Mucosa of descending colon (tissue), 3 donors: ENCODE measurements at regions not wholly inside any gene's neighbourhood (a gene's known extent, or its start where the extent isn't known, plus 50 kb on each side); places are given as distances from the start of the nearest gene placed in this dataset.
"Not testable (repeated sequence)": the region's sequence is repeated elsewhere in the genome, so short reads cannot be mapped to it uniquely, and the experiment has no call there.

Experiments
- ATAC-seq: fragments of 200-7000 bp; cut with Tn5 transposase; one replicate; pipeline ENCODE4 v1.9.1; 2020; ENCODE audit warnings: mild to moderate bottlenecking, moderate library complexity
- DNase-seq, 3 donors: peaks; one replicate each; pipeline ENCODE4 v3.0.0-alpha.2; 2020
- H3K36me3 ChIP-seq: fragments of 200-600 bp; one replicate; pipeline ENCODE4 v1.8.0; 2021; ENCODE audit warnings: low read depth, mild to moderate bottlenecking
- H3K4me1 ChIP-seq: fragments of 200-600 bp; one replicate; pipeline ENCODE4 v1.8.0; 2021; ENCODE audit warnings: low read depth, mild to moderate bottlenecking
- H3K4me3 ChIP-seq: fragments of 200-600 bp; one replicate; pipeline ENCODE4 v1.8.0; 2021; ENCODE audit warnings: mild to moderate bottlenecking
- H3K9me3 ChIP-seq: fragments of 200-600 bp; one replicate; pipeline ENCODE4 v1.8.0; 2021; ENCODE audit warnings: mild to moderate bottlenecking
- CTCF ChIP-seq: fragments of 200-600 bp; IDR thresholded peaks from one replicate; pipeline ENCODE4 v1.8.0; 2022; ENCODE audit warnings: antibody characterized with exemption, mild to moderate bottlenecking
- intact Hi-C, 2 donors: fragments of 100-400 bp; cut with DNase I in 1 of 2; cut with micrococcal nuclease in 1 of 2; formaldehyde crosslinking; loops; one replicate each; pipeline versions ENCODE4 v1.11.0 to v1.11.1; 2022; cut with DNase I, micrococcal nuclease
- donor health status: DM: no; HTN: no; CAD: no; lungs with moderate emphysema.
- donor health status: DM: no; HTN: no; CAD: no.
- donor health status: DM: no; HTN: yes; CAD: no.

GRCh38 chr17:27949304-27949703, 56.1 kb upstream of the LYRM9 start:
- intact Hi-C loops, result no loop called here
- no peak overlapping the region for H3K4me3 ChIP-seq
- H3K4me1 ChIP-seq, result no peaks in the 10 kb centered on the region
- TF ChIP-seq CTCF, result no peak
- H3K36me3 ChIP-seq, result no peaks in the 10 kb centered on the region
- DNase-seq (no peak), ATAC-seq (no peak)
- H3K9me3 ChIP-seq, result no peaks in the 10 kb centered on the region

GRCh38 chr17:27950225-27950624, 57.1 kb upstream of the LYRM9 start:
- DNase-seq, H3K9me3 ChIP-seq, H3K4me1 ChIP-seq, intact Hi-C loops, H3K36me3 ChIP-seq, H3K4me3 ChIP-seq, ATAC-seq: not testable (repeated sequence)

- intact Hi-C loops, result no loop called here
- no peak for TF ChIP-seq CTCF
- no peak for ATAC-seq
- no peak for DNase-seq
- H3K9me3 ChIP-seq, result no peaks in the 10 kb centered on the region
- no peaks in the 10 kb centered on the region for H3K4me1 ChIP-seq
- no peak overlapping the region for H3K4me3 ChIP-seq
- H3K36me3 ChIP-seq, result no peaks in the 10 kb centered on the region
Measured at GRCh38 chr17:27950995-27951394, 57.8 kb upstream of the LYRM9 start.

- Histone ChIP-seq H3K4me1 (no peaks in the 10 kb centered on the region), H3K9me3 (no peaks in the 10 kb centered on the region), H3K36me3 (no peaks in the 10 kb centered on the region), H3K4me3 (no peak overlapping the region)
- no peak for TF ChIP-seq CTCF
- ATAC-seq, result no peak
- intact Hi-C loops, result no loop called here
- DNase-seq, result no peak
Measured at GRCh38 chr17:27951872-27952271, 58.7 kb upstream of the LYRM9 start.

GRCh38 chr17:27952366-27952765, 59.2 kb upstream of the LYRM9 start:
- Histone ChIP-seq H3K36me3 (no peaks in the 10 kb centered on the region), H3K4me1 (no peaks in the 10 kb centered on the region), H3K4me3 (no peak overlapping the region), H3K9me3 (no peaks in the 10 kb centered on the region)
- intact Hi-C loops, result no loop called here
- ATAC-seq (no peak), DNase-seq (no peak)
- TF ChIP-seq CTCF, result no peak

GRCh38 chr17:27954548-27955495, 61.7 kb upstream of the LYRM9 start:
- no peak for DNase-seq
- TF ChIP-seq CTCF, result no peak
- intact Hi-C loops, result no loop called here
- Histone ChIP-seq H3K4me3 (no peak overlapping the region), H3K4me1 (no peaks in the 10 kb centered on the region), H3K36me3 (no peaks in the 10 kb centered on the region), H3K9me3 (no peaks in the 10 kb centered on the region)
- no peak for ATAC-seq
